Hematopoietic multipotent progenitor cell treated with erythropoietin and hydrocortisone succinate and interleukin-3 and kit ligand, for 17 days (in vitro differentiated cells): ENCODE measurements at regions not wholly inside any gene's neighbourhood (a gene's known extent, or its start where the extent isn't known, plus 50 kb on each side); places are given as distances from the start of the nearest gene placed in this dataset.

Experiments used
- DNase-seq: peaks from one replicate; pipeline ENCODE4 v3.0.0-alpha.2; 2015; ENCODE audit warnings: low spot score

DNA sequence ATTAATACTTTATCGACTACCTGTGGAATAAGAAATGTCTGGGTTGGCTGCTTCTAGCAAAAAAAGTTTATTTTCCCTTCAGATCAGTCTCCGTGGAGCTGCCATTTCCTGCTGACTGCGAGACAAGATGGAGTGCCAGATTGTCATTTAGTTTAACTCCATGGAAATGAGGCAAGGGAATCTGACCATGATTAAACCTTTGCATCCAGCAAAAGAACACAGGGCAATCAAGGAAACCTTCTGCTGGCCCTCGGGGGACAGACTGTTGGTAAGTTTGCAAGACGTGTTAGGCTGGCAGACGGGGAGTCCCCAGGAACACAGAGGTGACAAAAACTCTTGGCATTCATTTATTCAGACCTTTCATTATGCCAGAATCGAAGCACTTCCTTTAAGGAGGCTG, 52.2 kb upstream of the SPACA1 start:
- no peak for DNase-seq

- no peak for DNase-seq
These were observed 54.3 kb upstream of the SPACA1 start for GRCh38 chr6:87993356-87993755.

DNA sequence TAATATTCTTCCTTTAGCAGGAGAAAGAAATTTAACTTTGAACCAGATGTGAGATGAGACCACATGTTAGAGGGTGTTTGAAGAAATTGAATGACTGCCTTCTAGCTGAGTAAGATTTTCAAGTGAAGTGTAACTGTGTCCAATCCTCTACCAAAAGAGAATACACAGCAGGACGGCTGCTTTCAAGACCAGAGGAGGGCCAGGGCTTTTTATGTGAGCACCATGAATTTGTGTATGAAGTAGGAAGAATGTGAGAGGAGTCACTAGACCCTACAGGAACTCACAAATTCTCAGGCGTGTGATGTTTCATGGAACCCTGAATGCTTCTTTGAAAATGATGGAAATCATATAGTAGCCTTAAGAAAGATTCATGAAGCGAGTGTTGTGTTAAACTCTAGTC, 56.8 kb upstream of the SPACA1 start:
- DNase-seq = no peak

- no peak for DNase-seq
These were observed 65.5 kb upstream of the SPACA1 start for GRCh38 chr6:87982134-87982533.

DNA sequence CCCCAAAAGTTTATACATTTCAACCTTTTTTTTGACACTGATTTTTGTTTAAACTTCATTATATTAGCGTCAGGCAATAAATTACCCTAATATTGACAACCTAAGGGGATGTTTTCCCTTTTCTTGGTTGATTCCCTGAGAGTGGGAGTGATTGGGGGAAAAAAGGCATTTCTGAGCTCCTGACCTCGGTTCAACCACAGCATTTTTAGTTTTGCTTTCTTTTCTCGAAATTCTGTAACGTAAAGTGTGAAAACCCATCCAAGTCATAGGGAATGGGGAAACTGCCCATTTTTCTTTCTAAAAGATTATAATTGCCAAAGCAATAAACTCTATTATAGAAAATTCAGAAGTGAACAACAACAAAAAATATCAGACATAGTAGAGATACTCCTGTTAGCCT, 67.9 kb upstream of the SPACA1 start:
- DNase-seq = no peak

DNA sequence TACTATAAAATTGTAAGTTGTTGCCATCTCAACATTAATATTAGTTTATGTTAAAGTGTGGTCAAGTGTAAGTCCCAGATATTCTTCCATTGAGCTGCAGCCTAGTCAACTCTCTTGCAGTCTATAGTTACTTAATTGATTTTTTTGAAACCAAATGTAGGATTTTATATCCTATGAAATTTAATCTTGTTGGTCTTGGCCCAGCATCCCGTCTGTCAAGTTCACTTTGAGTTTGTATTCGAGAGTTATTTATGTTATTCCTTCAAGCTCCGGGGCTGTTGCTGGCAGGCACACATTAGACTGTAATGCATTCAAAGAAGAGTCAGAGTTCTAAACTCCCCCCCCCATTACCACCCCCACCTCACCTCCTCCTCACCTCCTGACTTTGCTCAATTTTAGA, 71.0 kb upstream of the SPACA1 start:
- DNase-seq = no peak

DNA sequence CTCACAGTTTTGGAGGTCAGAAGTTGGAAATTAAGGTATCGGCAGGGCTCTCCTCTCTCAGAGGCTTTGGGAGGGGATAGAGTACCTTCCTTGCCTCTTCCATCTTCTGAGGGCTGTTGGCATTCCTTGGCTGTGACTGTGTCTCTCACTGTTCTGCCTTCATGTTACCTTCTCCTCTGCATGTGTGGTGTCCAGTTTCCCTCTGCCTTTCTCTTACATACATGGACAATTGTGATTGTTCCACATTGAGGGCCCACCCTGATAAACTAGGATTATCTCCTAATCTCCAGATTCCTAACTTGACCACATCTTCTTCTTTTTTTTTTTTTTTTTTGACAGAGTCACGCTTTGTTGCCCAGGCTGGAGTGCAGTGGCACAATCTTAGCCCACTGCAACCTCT, 72.1 kb upstream of the SPACA1 start:
- no peak for DNase-seq

GRCh38 chr6:87972279-87972678, 75.4 kb upstream of the SPACA1 start:
- no peak for DNase-seq

DNA sequence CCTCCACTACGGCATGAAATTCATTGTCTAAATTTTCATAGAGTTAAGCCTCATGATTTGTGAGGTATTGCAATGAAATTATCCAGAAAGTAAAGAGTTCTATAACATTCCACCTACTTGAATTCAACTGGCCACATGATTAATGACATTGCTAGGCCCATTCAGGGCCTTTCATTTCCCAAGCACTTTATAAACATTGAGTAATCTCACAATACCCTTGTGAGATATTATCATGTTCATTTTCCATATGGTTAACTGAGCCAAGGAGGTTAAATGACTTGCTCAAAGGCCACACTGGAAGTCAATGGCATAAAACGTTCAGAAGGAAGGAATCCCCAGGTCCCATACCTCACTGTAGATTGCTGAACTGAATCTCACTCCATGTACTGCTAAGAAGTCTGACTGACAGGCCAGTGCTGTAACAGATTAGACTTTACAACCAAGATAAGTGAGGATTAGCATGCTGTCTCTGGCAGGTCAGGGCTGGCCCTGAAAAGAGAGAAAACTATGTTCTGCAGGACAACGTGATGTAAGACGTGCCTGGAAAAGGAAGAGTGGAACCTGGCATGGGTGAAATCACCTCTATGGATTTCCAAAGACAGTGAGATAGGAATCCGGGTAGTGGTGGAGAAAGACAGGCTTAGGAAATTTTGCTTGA, 75.9 kb upstream of the SPACA1 start:
- DNase-seq = no peak

- DNase-seq = no peak
These were observed 79.0 kb upstream of the SPACA1 start for GRCh38 chr6:87968435-87969278.

DNA sequence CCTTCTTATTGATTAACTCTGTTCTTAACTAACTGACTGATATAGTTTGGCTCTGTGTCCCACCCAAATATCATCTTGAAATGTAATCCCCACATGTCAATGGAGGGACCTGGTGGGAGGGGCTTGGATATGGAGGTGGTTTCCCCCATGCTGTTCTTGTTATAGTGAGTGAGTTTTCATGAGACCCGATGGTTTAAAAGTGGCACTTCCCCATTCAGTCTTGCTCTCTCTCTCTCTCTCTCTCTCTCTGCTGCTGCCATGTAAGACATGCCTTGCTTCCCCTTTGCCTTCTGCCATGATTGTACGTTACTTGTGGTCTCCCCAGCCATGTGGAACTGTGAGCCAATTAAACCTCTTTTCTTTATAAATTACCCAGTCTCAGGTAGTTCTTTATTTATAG, 81.8 kb upstream of the SPACA1 start:
- no peak for DNase-seq

DNA sequence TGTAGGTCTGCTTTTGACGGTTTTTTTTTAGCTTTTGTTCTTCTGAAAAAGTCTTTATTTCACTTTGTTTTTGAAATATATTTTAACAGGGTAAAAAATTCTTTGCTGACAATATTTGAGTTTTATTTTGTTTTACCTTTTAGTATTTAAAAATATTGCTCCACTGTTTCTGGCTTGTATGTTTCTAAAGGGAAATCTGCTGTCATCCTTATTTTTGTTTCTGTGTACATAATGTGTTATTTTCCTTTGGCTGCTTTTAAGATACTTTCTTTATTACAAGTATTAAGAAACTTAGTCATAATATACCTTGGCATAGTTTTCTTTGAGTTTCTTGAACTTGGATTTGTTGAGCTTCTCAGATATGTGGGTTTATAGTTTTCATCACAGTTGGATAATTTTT, 88.6 kb upstream of the SPACA1 start:
- DNase-seq = no peak

DNA sequence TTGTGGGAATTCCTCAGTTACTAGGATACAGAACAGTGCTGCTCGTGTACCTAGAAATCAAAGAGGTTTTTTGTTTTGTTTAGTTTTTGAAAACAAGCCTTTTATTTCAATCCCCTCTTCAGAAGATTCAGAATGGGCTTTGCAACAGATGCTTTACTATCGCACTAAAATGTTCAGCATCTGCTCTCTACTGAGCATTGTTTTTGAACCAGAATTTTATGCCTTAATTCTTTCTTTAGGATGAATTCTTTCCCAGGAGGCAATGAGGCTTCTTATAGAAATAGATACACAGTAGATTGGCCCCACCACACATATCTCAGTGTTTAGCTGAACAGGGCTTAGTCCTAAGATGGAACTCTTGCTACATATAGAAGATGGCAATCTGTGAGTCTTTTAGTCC, 95.9 kb upstream of the SPACA1 start:
- no peak for DNase-seq

DNA sequence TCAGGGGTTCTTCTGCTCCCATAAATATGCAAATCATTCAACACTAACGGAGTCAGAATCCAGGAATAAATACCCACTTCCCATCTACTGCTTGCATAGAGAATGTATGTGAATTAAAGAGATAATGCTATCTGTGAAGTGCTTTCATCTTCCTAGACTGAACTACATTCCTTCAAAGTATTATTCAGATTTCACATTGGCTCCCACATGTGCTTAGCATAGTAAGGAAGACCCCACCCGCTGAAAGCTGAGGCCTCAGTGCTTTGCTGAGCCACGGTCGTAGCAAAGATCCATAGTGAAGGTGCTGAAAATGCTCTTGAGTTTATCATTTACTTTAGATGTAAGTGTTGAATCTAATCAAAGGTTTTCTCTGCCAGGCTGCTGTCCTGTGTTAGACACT, 97.0 kb upstream of the SPACA1 start:
- DNase-seq = no peak

DNA sequence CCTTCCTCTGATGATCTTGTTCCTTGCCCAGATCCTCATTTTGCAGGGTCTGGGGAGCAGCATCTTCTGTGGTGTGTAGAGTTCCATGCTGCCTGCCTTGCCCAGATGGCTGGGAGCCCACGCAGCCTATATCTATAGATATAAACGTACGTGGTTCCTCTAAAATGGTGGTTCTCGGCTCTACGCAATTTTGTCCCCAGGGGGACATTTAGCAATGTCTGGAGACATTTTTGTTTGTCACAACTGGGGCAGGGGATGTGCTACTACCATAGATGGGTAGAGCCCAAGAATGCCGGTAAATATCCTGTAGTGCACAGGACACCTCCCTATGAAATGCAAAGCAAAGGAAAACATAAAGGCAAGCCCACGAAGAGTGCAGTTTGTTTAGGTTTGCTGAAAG, 98.4 kb upstream of the SPACA1 start:
- no peak for DNase-seq

GRCh38 chr6:87946669-87947068, 101.0 kb upstream of the SPACA1 start:
- DNase-seq = no peak

DNA sequence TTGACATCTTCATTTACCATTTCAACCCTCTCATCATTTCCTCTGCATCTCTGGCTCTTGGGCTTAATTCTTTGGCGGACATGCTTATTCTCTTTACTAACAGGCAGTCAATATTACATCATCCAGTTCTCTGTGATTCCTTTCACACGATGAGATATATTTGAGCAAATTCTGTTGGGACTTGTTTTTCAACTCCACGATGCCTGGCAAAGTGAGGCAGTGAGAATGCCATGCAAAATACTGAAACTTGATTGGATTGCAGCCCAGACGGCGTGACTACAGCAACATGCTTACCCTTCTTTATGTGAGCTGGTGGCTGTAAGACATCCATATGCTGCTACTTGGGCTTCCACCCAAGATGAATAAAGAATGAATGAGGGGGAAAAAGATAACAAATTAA, 101.7 kb upstream of the SPACA1 start:
- no peak for DNase-seq

- no peak for DNase-seq
These were observed 102.5 kb upstream of the SPACA1 start for GRCh38 chr6:87945181-87945580.

- DNase-seq = no peak
These were observed 103.1 kb upstream of the SPACA1 start for GRCh38 chr6:87944541-87944954.

GRCh38 chr6:87943191-87943590, 104.5 kb upstream of the SPACA1 start:
- no peak for DNase-seq

DNA sequence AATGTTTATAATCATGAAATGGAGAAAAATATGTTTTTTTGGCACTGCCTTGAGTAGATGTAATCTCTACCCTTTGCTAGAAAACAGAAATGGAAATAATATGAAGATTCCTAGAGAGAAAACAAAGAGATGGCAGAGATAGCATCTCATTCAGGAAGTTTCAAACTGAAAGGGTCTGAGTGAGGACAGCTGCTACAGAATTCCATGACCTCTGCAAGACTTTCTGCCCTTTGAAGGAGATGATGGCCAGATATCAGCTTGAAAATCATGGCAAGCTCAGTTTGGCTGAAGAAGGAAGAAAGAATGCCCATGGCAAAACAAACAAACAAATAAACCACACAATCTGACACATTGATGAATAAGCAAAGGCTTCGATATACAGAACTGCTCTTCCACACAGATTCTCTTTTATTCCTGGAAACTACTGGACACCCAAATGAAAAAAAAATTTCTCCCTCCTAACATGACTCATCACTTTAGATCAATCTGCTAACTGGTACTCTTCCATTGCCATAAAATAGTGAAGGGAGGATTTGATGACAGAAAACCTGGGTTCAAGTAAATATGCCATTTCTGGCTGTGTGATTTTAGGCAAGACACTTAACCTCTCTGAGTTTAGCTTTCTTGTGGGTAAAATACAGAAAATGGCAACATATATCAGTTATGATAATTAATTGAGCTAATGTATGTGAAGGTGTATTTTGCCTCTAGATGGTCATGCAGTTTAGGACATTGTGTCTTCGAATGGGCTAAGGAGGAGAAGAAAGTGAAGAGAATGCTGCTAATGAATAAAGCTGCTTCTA, 105.9 kb upstream of the SPACA1 start:
- DNase-seq = no peak

DNA sequence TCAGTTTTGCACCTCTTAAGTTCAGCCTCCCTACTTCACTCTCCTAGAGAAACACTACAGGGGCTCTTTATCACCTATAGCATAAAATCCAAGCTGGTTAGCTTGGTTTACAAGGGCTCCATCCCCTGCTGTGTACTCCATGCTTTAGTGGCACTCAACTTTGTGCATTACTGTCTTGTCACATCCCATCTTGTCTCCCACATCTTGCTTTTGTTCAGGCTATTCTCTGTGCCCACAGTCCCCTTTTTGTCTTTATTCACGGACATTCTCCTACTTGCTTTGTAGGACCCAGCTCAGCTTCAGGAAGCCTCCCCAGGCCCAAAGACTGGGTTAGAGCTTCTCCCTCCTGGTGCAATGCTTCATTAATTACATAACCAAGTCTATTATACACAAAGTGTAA, 107.9 kb upstream of the SPACA1 start:
- DNase-seq = no peak

GRCh38 chr6:87938287-87938686, 109.4 kb upstream of the SPACA1 start:
- DNase-seq = no peak
